ENCODE measurements at regions not wholly inside any gene's neighbourhood (a gene's known extent, or its start where the extent isn't known, plus 50 kb on each side); places are given as distances from the start of the nearest gene placed in this dataset.

- no peaks in the 10 kb centered on the region for H3K27me3 ChIP-seq (ENCODE audit: insufficient read depth, poor library complexity, severe bottlenecking)
- TF ChIP-seq SPI1 (IDR thresholded peaks at IDR 0.05; ENCODE audit: borderline replicate concordance, low read depth) = no peak
- no peak for TF ChIP-seq CTCF (IDR thresholded peaks at IDR 0.05; ENCODE audit: insufficient read depth, low read length)
- TF ChIP-seq GABPA (IDR thresholded peaks at IDR 0.05; ENCODE audit: low read depth) = no peak
- no peak for TF ChIP-seq REST (IDR thresholded peaks at IDR 0.05; ENCODE audit: insufficient replicate concordance, low read depth)
- no peak for TF ChIP-seq POLR2AphosphoS5 (IDR thresholded peaks at IDR 0.05; ENCODE audit: low read depth)
- DNase-seq (ENCODE audit: low read depth in 1 of 2, low spot score in 1 of 2) = no peak
- no peak overlapping the region for H3K4me3 ChIP-seq (replicated peaks; ENCODE audit: insufficient read depth, low read length)
- no peak overlapping the region for H3K27ac ChIP-seq (replicated peaks)
Measured at GRCh38 chr5:29795096-29795652, 1398.3 kb upstream of the CDH6 start.

- no peak for DNase-seq (ENCODE audit: low read depth in 1 of 2, low spot score in 1 of 2)
- Histone ChIP-seq H3K27ac (replicated peaks) (no peak overlapping the region), H3K27me3 (ENCODE audit: insufficient read depth, poor library complexity, severe bottlenecking) (no peaks in the 10 kb centered on the region), H3K4me3 (replicated peaks; ENCODE audit: insufficient read depth, low read length) (no peak overlapping the region)
- TF ChIP-seq REST (IDR thresholded peaks at IDR 0.05; ENCODE audit: insufficient replicate concordance, low read depth) = no peak
- no peak for TF ChIP-seq CTCF (IDR thresholded peaks at IDR 0.05; ENCODE audit: insufficient read depth, low read length)
- TF ChIP-seq SPI1 (IDR thresholded peaks at IDR 0.05; ENCODE audit: borderline replicate concordance, low read depth) = no peak
- no peak for TF ChIP-seq GABPA (IDR thresholded peaks at IDR 0.05; ENCODE audit: low read depth)
- no peak for TF ChIP-seq POLR2AphosphoS5 (IDR thresholded peaks at IDR 0.05; ENCODE audit: low read depth)
Measured at GRCh38 chr5:29794141-29794787, 1399.2 kb upstream of the CDH6 start.

GRCh38 chr5:29790281-29790680, 1403.2 kb upstream of the CDH6 start:
- no peak for DNase-seq (ENCODE audit: low read depth in 1 of 2, low spot score in 1 of 2)
- no peak overlapping the region for H3K27ac ChIP-seq (replicated peaks)
- no peak overlapping the region for H3K4me3 ChIP-seq (replicated peaks; ENCODE audit: insufficient read depth, low read length)
- TF ChIP-seq SPI1 (IDR thresholded peaks at IDR 0.05; ENCODE audit: borderline replicate concordance, low read depth) (no peak), GABPA (IDR thresholded peaks at IDR 0.05; ENCODE audit: low read depth) (no peak), REST (IDR thresholded peaks at IDR 0.05; ENCODE audit: insufficient replicate concordance, low read depth) (no peak), CTCF (IDR thresholded peaks at IDR 0.05; ENCODE audit: insufficient read depth, low read length) (no peak), POLR2AphosphoS5 (IDR thresholded peaks at IDR 0.05; ENCODE audit: low read depth) (no peak)
- no peaks in the 10 kb centered on the region for H3K27me3 ChIP-seq (ENCODE audit: insufficient read depth, poor library complexity, severe bottlenecking)

Measured in HL-60 (cell line).